GM12892 (cell line): ENCODE measurements at regions not wholly inside any gene's neighbourhood (a gene's known extent, or its start where the extent isn't known, plus 50 kb on each side); places are given as distances from the start of the nearest gene placed in this dataset.

Experiments used
- POLR2A ChIP-seq: IDR thresholded peaks from 2 replicates; pipeline ENCODE4 v1.6.1; 2011; ENCODE audit warnings: low read depth, low read length, control low read depth
- POLR2AphosphoS5 ChIP-seq: IDR thresholded peaks from 2 replicates; pipeline ENCODE4 v1.6.1; 2011; ENCODE audit warnings: low read depth, low read length, control low read depth
- TAF1 ChIP-seq: IDR thresholded peaks from 2 replicates; pipeline ENCODE4 v1.6.1; 2011; ENCODE audit warnings: low read depth, mild to moderate bottlenecking, control low read depth, low read length, borderline replicate concordance

- TF ChIP-seq POLR2A (no peak), POLR2AphosphoS5 (no peak), TAF1 (no peak)
Observed at GRCh38 chr10:90430186-90430585, 427.7 kb downstream of the HTR7 start.
